Right lobe of liver (tissue), 6 donors: ENCODE measurements at regions not wholly inside any gene's neighbourhood (a gene's known extent, or its start where the extent isn't known, plus 50 kb on each side); places are given as distances from the start of the nearest gene placed in this dataset.

Experiments used
- ATAC-seq, 4 donors: fragments of 200-7000 bp; cut with Tn5 transposase; one replicate each; pipeline ENCODE4 v1.9.1; 2020; ENCODE audit warnings: mild to moderate bottlenecking in 4 of 4, moderate library complexity in 4 of 4
- DNase-seq, 3 donors: peaks; one replicate each; pipeline ENCODE4 v3.0.0-alpha.2; 2020
- H3K27ac ChIP-seq, 3 donors: fragments of 200-600 bp; one replicate each; pipeline ENCODE4 v1.8.0; 2022
- H3K27me3 ChIP-seq, 2 donors: fragments of 200-600 bp; one replicate each; pipeline ENCODE4 v1.8.0; 2022
- H3K36me3 ChIP-seq, 4 donors: fragments of 200-600 bp; sonication (generic) in 1 of 4; one replicate each; pipeline versions ENCODE4 v1.5.1 to v1.8.0; 2017 to 2022; ENCODE audit warnings: control low read depth in 1 of 4
- H3K4me1 ChIP-seq, 4 donors: fragments of 200-600 bp; sonication (generic) in 1 of 4; one replicate each; pipeline versions ENCODE4 v1.5.1 to v1.8.0; 2017 to 2022; ENCODE audit warnings: control low read depth in 1 of 4
- H3K4me3 ChIP-seq, 3 donors: fragments of 200-600 bp; one replicate each; pipeline ENCODE4 v1.8.0; 2022
- H3K9me3 ChIP-seq, 4 donors: fragments of 200-600 bp; sonication (generic) in 1 of 4; one replicate each; pipeline versions ENCODE4 v1.5.1 to v1.8.0; 2017 to 2022; ENCODE audit warnings: control low read depth in 1 of 4
- CTCF ChIP-seq, 4 donors: fragments of 200-600 bp in 3 of 4; fragments of 450-650 bp in 1 of 4; IDR thresholded peaks; one replicate each; pipeline versions ENCODE4 v1.5.1 to v1.8.0; 2016 to 2022; ENCODE audit warnings: antibody characterized with exemption in 4 of 4, mild to moderate bottlenecking in 2 of 4
- POLR2A ChIP-seq: fragments of 450-650 bp; IDR thresholded peaks from one replicate; pipeline ENCODE4 v1.6.1; 2017; ENCODE audit warnings: antibody characterized with exemption, mild to moderate bottlenecking
- WGBS: methylation state at CpG from one replicate; pipeline ENCODE4 v1.1.6; 2018; ENCODE audit warnings: low coverage, low lambda C conversion rate; ENCODE audit not compliant: insufficient coverage; ENCODE audit errors: missing lambda C conversion rate; 5-methylcytosine and 5-hydroxymethylcytosine counted together
- intact Hi-C, 2 donors: fragments of 100-400 bp; cut with DNase I; formaldehyde crosslinking; loops; one replicate each; pipeline versions ENCODE4 v1.11.2 to v1.14.1; 2022
- donor health status: DM: no; HTN: yes; CAD: no.
- donor health status: DM: no; HTN: no; CAD: no.
- donor health status: DM: no; HTN: no; CAD: no.
- donor health status: DM: no; HTN: yes; CAD: no.
- donor health status: DM: no; HTN: yes; CAD: no.

GRCh38 chr3:194800002-194800401 is 114.3 kb downstream of the FAM43A start:
- Histone ChIP-seq H3K9me3 (no peaks in the 10 kb centered on the region), H3K4me1 (no peaks in the 10 kb centered on the region), H3K36me3 (no peaks in the 10 kb centered on the region), H3K27me3 (no peaks in the 10 kb centered on the region), H3K4me3 (no peak overlapping the region), H3K27ac (no peak overlapping the region)
- TF ChIP-seq CTCF (IDR thresholded peaks at IDR 0.05) (no peak), POLR2A (no peak)
- 74% methylated on average over 9 of the region's 10 CpGs for WGBS
- ATAC-seq (no peak), DNase-seq (peak in 1 of 3 donors; percentile 6)
- intact Hi-C loops, result no loop called here

GRCh38 chr3:194801461-194802432 is 116.1 kb downstream of the FAM43A start:
- no peaks in the 10 kb centered on the region for H3K9me3 ChIP-seq
- H3K4me1 ChIP-seq, result no peaks in the 10 kb centered on the region
- no peaks in the 10 kb centered on the region for H3K36me3 ChIP-seq
- intact Hi-C loops, result no loop called here
- DNase-seq, result peak in 1 of 3 donors; percentile 27
- ATAC-seq, result no peak
- 52% methylated on average over 14 of the region's 23 CpGs for WGBS
- H3K27ac ChIP-seq, result no peak overlapping the region
- no peaks in the 10 kb centered on the region for H3K27me3 ChIP-seq
- no peak overlapping the region for H3K4me3 ChIP-seq
- TF ChIP-seq CTCF (IDR thresholded peaks at IDR 0.05) (no peak), POLR2A (no peak)

GRCh38 chr3:194804796-194805195 is 119.1 kb downstream of the FAM43A start:
- no peak overlapping the region for H3K27ac ChIP-seq
- H3K9me3 ChIP-seq, result no peaks in the 10 kb centered on the region
- no peaks in the 10 kb centered on the region for H3K27me3 ChIP-seq
- TF ChIP-seq CTCF (IDR thresholded peaks at IDR 0.05), result no peak
- no peak for TF ChIP-seq POLR2A
- H3K4me1 ChIP-seq, result no peaks in the 10 kb centered on the region
- no peaks in the 10 kb centered on the region for H3K36me3 ChIP-seq
- no peak overlapping the region for H3K4me3 ChIP-seq
- DNase-seq (peak in 1 of 3 donors; percentile 27), ATAC-seq (no peak)
- intact Hi-C loops, result no loop called here
- WGBS, result no CpG with 5 or more reads among the region's 2 CpGs

- Histone ChIP-seq H3K9me3 (no peaks in the 10 kb centered on the region), H3K27me3 (no peaks in the 10 kb centered on the region), H3K4me1 (no peaks in the 10 kb centered on the region), H3K36me3 (no peaks in the 10 kb centered on the region), H3K4me3 (no peak overlapping the region), H3K27ac (no peak overlapping the region)
- TF ChIP-seq POLR2A, result no peak
- no peak for TF ChIP-seq CTCF (IDR thresholded peaks at IDR 0.05)
- no CpG with 5 or more reads among the region's 4 CpGs for WGBS
- intact Hi-C loops, result no loop called here
- DNase-seq (peak in 1 of 3 donors; percentile 26), ATAC-seq (no peak)
These were observed 119.9 kb downstream of the FAM43A start for GRCh38 chr3:194805546-194805945.
